PC-3 (cell line): ENCODE measurements at regions not wholly inside any gene's neighbourhood (a gene's known extent, or its start where the extent isn't known, plus 50 kb on each side); places are given as distances from the start of the nearest gene placed in this dataset.

ENCODE experiments used
- ATAC-seq: fragments of 200-7000 bp; cut with Tn5 transposase; 2 replicates; pipeline ENCODE4 v1.9.1; 2020; ENCODE audit warnings: mild to moderate bottlenecking, moderate library complexity
- BruUV-seq: library from RNA; stranded (reverse); fragments of 400-500 nt; replicated peaks from 2 replicates; lab custom pipeline; 2021; lab: Mats Ljungman, UMichigan
- CTCF ChIA-PET: fragments of 300-600 bp; sonication (Branson Sonifier 250); formaldehyde crosslinking; loops from one replicate; lab custom pipeline; 2022; ENCODE audit warnings: antibody characterized with exemption; lab: Charles Lee
- POLR2A ChIA-PET: fragments of 300-600 bp; sonication (Branson Sonifier 250); formaldehyde crosslinking; loops from one replicate; lab custom pipeline; 2022; ENCODE audit warnings: antibody characterized with exemption; ENCODE audit not compliant: unreplicated experiment; lab: Charles Lee
- DNase-seq: peaks from one replicate; pipeline ENCODE4 v3.0.0-alpha.2; 2015
- H2AFZ ChIP-seq: fragments of 300-600 bp; sonication (generic); 2 replicates; pipeline ENCODE4 v1.6.0; 2016; ENCODE audit warnings: antibody characterized with exemption, low read length
- H3F3A ChIP-seq: fragments of 300-600 bp; sonication (generic); one replicate; pipeline ENCODE4 v1.6.0; 2017; ENCODE audit warnings: antibody characterized with exemption, low read length, control low read depth, mild to moderate bottlenecking; ENCODE audit not compliant: unreplicated experiment
- H3K27ac ChIP-seq: fragments of 300-600 bp; sonication (generic); 2 replicates; pipeline ENCODE4 v1.5.1; 2016; ENCODE audit warnings: mild to moderate bottlenecking, low read length
- H3K27me3 ChIP-seq: fragments of 300-600 bp; sonication (generic); 2 replicates; pipeline ENCODE4 v1.6.1; 2016; ENCODE audit warnings: low read length, mixed read lengths
- H3K36me3 ChIP-seq: fragments of 300-600 bp; sonication (generic); 2 replicates; pipeline ENCODE4 v1.6.1; 2016; ENCODE audit warnings: low read depth, mixed run types, low read length, mixed read lengths
- H3K4me1 ChIP-seq: fragments of 300-600 bp; sonication (generic); 2 replicates; pipeline ENCODE4 v1.5.1; 2016; ENCODE audit warnings: low read length; ENCODE audit not compliant: insufficient read depth
- H3K4me2 ChIP-seq: fragments of 300-600 bp; sonication (generic); 2 replicates; pipeline ENCODE4 v1.6.0; 2016; ENCODE audit warnings: low read length
- H3K4me3 ChIP-seq: fragments of 300-600 bp; sonication (generic); 2 replicates; pipeline ENCODE4 v1.5.1; 2016; ENCODE audit warnings: mild to moderate bottlenecking, low read length, mixed read lengths
- H3K79me2 ChIP-seq: fragments of 300-600 bp; sonication (generic); 2 replicates; pipeline ENCODE4 v1.6.1; 2017; ENCODE audit warnings: low read length, mixed read lengths
- H3K9ac ChIP-seq: fragments of 300-600 bp; sonication (generic); 2 replicates; pipeline ENCODE4 v1.6.0; 2016; ENCODE audit warnings: mild to moderate bottlenecking, low read length
- H3K9me2 ChIP-seq: fragments of 300-600 bp; sonication (generic); replicated peaks from 2 replicates; pipeline ENCODE4 v1.6.1; 2016; ENCODE audit warnings: mixed run types, low read length, mixed read lengths
- H3K9me3 ChIP-seq: fragments of 300-600 bp; sonication (generic); 2 replicates; pipeline ENCODE4 v1.6.1; 2016; ENCODE audit warnings: low read length, mixed read lengths
- H4K20me1 ChIP-seq: fragments of 300-600 bp; sonication (generic); 2 replicates; pipeline ENCODE4 v1.6.1; 2016; ENCODE audit warnings: low read length, mixed read lengths
- CTCF ChIP-seq: fragments of 300-600 bp; sonication (generic); conservative IDR thresholded peaks from 2 replicates; pipeline ENCODE4 v1.5.1; 2017; ENCODE audit warnings: antibody characterized with exemption, low read depth, mild to moderate bottlenecking, low read length
- EZH2 ChIP-seq: fragments of 300-600 bp; sonication (generic); IDR thresholded peaks from one replicate; pipeline ENCODE4 v1.6.1; 2017; ENCODE audit warnings: antibody characterized with exemption, mild to moderate bottlenecking, low read length; ENCODE audit not compliant: unreplicated experiment
- EZH2phosphoT487 ChIP-seq: fragments of 300-600 bp; sonication (generic); IDR thresholded peaks from 2 replicates; pipeline ENCODE4 v1.6.1; 2018; ENCODE audit warnings: mild to moderate bottlenecking, antibody characterized with exemption, low read length, borderline replicate concordance
- intact Hi-C: fragments of 100-400 bp; cut with micrococcal nuclease; formaldehyde crosslinking; loops from 2 replicates; pipeline ENCODE4 v1.9.0; 2023

- no peak overlapping the region for H3K9ac ChIP-seq
- H3K4me1 ChIP-seq, result no peaks in the 10 kb centered on the region
- H3K36me3 ChIP-seq, result no peaks in the 10 kb centered on the region
- H3K27ac ChIP-seq, result no peak overlapping the region
- H4K20me1 ChIP-seq, result no peaks in the 10 kb centered on the region
- no peaks in the 10 kb centered on the region for H3F3A ChIP-seq
- POLR2A ChIA-PET, result no interaction called here
- no peaks in the 10 kb centered on the region for H3K27me3 ChIP-seq
- no peak for DNase-seq
- H3K4me3 ChIP-seq, result no peak overlapping the region
- H2AFZ ChIP-seq, result no peak overlapping the region
- no peaks in the 10 kb centered on the region for H3K79me2 ChIP-seq
- TF ChIP-seq CTCF, result no peak
- no peak for TF ChIP-seq EZH2
- no peak for TF ChIP-seq EZH2phosphoT487
- CTCF ChIA-PET, result no interaction called here
- no peaks in the 10 kb centered on the region for H3K9me2 ChIP-seq
- no peak overlapping the region for H3K4me2 ChIP-seq
- intact Hi-C loops, result no loop called here
- no peaks in the 10 kb centered on the region for H3K9me3 ChIP-seq
- no peak for ATAC-seq
- no TSS peak for BruUV-seq
These were observed 212.5 kb upstream of the CLNK start for GRCh38 chr4:10897076-10897475.

- no peaks in the 10 kb centered on the region for H3F3A ChIP-seq
- POLR2A ChIA-PET, result no interaction called here
- no peaks in the 10 kb centered on the region for H3K36me3 ChIP-seq
- H3K79me2 ChIP-seq, result no peaks in the 10 kb centered on the region
- CTCF ChIA-PET, result no interaction called here
- H3K9ac ChIP-seq, result no peak overlapping the region
- TF ChIP-seq EZH2 (no peak), EZH2phosphoT487 (no peak), CTCF (peak; percentile 28; the same call in 1 of the 2 replicates)
- H3K4me2 ChIP-seq, result no peak overlapping the region
- H3K9me2 ChIP-seq, result no peaks in the 10 kb centered on the region
- no peak overlapping the region for H3K4me3 ChIP-seq
- no peaks in the 10 kb centered on the region for H3K27me3 ChIP-seq
- H3K27ac ChIP-seq, result no peak overlapping the region
- intact Hi-C loops, result no loop called here
- BruUV-seq, result no TSS peak
- DNase-seq (peak; percentile 7), ATAC-seq (no peak)
- H3K4me1 ChIP-seq, result no peaks in the 10 kb centered on the region
- H4K20me1 ChIP-seq, result no peaks in the 10 kb centered on the region
- no peak overlapping the region for H2AFZ ChIP-seq
- H3K9me3 ChIP-seq, result no peaks in the 10 kb centered on the region
These were observed 208.8 kb upstream of the CLNK start for GRCh38 chr4:10893395-10893794.

GRCh38 chr4:10891866-10892265, 207.3 kb upstream of the CLNK start:
- H3K27me3 ChIP-seq, result no peaks in the 10 kb centered on the region
- POLR2A ChIA-PET, result no interaction called here
- intact Hi-C loops, result no loop called here
- H3K36me3 ChIP-seq, result no peaks in the 10 kb centered on the region
- CTCF ChIA-PET, result no interaction called here
- H3K9me2 ChIP-seq, result no peaks in the 10 kb centered on the region
- no peak overlapping the region for H3K9ac ChIP-seq
- H4K20me1 ChIP-seq, result no peaks in the 10 kb centered on the region
- no peak overlapping the region for H3K4me2 ChIP-seq
- no peak overlapping the region for H3K4me3 ChIP-seq
- H3F3A ChIP-seq, result no peaks in the 10 kb centered on the region
- H3K4me1 ChIP-seq, result no peaks in the 10 kb centered on the region
- no peak overlapping the region for H2AFZ ChIP-seq
- BruUV-seq, result no TSS peak
- H3K9me3 ChIP-seq, result no peaks in the 10 kb centered on the region
- H3K27ac ChIP-seq, result no peak overlapping the region
- DNase-seq (no peak), ATAC-seq (no peak)
- TF ChIP-seq EZH2 (no peak), CTCF (no peak), EZH2phosphoT487 (no peak)
- no peaks in the 10 kb centered on the region for H3K79me2 ChIP-seq
